Adipocyte (in vitro differentiated cells): ENCODE measurements at regions not wholly inside any gene's neighbourhood (a gene's known extent, or its start where the extent isn't known, plus 50 kb on each side); places are given as distances from the start of the nearest gene placed in this dataset.

Source experiments
- DNase-seq: peaks from one replicate; pipeline ENCODE4 v3.0.0-alpha.2; 2015; ENCODE audit warnings: low read depth
- H3K27me3 ChIP-seq: replicated peaks from 2 replicates; pipeline ENCODE4 v1.7.0; 2013; ENCODE audit warnings: mild to moderate bottlenecking, low read length, moderate library complexity; ENCODE audit not compliant: control insufficient read depth, insufficient read depth
- H3K36me3 ChIP-seq: 2 replicates; pipeline ENCODE4 v1.7.0; 2013; ENCODE audit warnings: low read length, mild to moderate bottlenecking, moderate library complexity; ENCODE audit not compliant: control insufficient read depth, insufficient read depth, severe bottlenecking
- H3K4me1 ChIP-seq: 2 replicates; pipeline ENCODE4 v1.7.0; 2013; ENCODE audit warnings: mild to moderate bottlenecking, low read length, moderate library complexity; ENCODE audit not compliant: control insufficient read depth, insufficient read depth
- H3K4me3 ChIP-seq: 2 replicates; pipeline ENCODE4 v1.7.0; 2013; ENCODE audit warnings: mild to moderate bottlenecking, low read length, moderate library complexity
- H3K9ac ChIP-seq: 2 replicates; pipeline ENCODE4 v1.7.0; 2013; ENCODE audit warnings: mild to moderate bottlenecking, low read length, moderate library complexity
- H3K9me3 ChIP-seq: 2 replicates; pipeline ENCODE4 v1.7.0; 2013; ENCODE audit warnings: mild to moderate bottlenecking, low read length, moderate library complexity; ENCODE audit not compliant: control insufficient read depth

DNA sequence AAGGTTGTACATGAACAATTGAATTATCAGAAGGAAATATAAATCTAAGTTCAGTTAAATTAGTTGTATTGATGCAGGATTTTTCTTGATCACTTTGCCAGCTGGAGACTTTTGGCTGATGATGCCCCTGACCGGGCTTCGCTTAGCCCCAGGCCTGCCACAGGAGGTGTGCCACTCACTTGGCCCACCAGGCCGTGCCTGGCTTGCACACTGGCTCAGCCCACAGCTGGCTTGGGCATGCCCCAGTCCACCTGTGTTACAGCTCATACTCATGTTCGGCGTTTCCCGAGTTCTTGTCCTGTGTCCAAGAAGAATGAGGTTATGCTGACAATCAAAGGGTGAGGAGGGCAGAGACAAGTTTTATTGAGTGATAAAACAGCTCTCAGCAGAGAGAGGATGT lies 773.9 kb upstream of the FANCL start:
- H3K4me3 ChIP-seq, result no peak overlapping the region
- DNase-seq, result no peak
- no peaks in the 10 kb centered on the region for H3K27me3 ChIP-seq
- no peak overlapping the region for H3K9ac ChIP-seq
- peaks cover 9% of the 10 kb centered on the region for H3K4me1 ChIP-seq
- no peaks in the 10 kb centered on the region for H3K36me3 ChIP-seq
- no peaks in the 10 kb centered on the region for H3K9me3 ChIP-seq

DNA sequence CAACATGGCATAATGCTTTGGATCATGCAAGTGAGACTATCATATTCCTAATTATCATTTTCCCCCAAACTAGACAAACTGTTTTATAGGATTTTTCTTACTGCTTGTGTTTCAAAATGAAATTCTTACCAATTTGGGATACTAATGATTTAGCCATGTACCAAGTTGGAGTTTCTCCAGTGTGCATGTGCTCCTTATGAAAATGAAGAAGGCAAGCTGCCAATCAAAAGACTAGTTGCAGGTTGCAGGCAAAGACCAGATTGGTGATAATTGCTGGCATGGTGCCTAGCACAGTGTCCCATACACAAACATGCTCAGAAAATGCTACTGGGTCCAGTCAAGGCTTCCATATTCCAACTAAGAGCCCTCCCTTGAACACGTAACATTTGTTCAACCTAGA lies 771.8 kb upstream of the FANCL start:
- no peak for DNase-seq
- Histone ChIP-seq H3K27me3 (no peaks in the 10 kb centered on the region), H3K36me3 (no peaks in the 10 kb centered on the region), H3K9me3 (peaks cover 7% of the 10 kb centered on the region), H3K4me3 (no peak overlapping the region), H3K9ac (no peak overlapping the region), H3K4me1 (no peaks in the 10 kb centered on the region)

DNA sequence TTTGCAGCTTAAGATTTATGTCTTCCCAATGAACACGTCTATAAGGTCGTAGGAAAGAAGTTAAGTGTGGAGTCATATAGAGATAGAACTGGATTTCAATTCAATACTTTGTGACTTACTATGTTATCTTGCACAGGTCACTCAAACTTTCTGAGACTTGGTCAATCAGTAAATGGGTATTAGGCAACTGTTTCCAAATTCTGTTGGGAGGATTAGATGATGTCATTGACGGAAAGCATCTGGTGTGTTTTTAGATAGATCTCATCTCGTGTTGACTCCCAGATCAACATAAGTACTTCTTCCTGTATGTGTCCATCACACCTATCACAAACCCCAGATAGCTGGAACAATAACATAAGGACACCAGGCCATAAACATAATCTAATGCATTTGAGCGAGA lies 771.1 kb upstream of the FANCL start:
- no peak for DNase-seq
- no peaks in the 10 kb centered on the region for H3K36me3 ChIP-seq
- no peaks in the 10 kb centered on the region for H3K4me1 ChIP-seq
- H3K9me3 ChIP-seq, result peaks cover 7% of the 10 kb centered on the region
- H3K27me3 ChIP-seq, result no peaks in the 10 kb centered on the region
- H3K4me3 ChIP-seq, result no peak overlapping the region
- no peak overlapping the region for H3K9ac ChIP-seq

GRCh38 chr2:59008950-59009349 lies 767.8 kb upstream of the FANCL start:
- Histone ChIP-seq H3K36me3 (no peaks in the 10 kb centered on the region), H3K4me1 (no peaks in the 10 kb centered on the region), H3K27me3 (no peaks in the 10 kb centered on the region), H3K9ac (no peak overlapping the region), H3K9me3 (peaks cover 7% of the 10 kb centered on the region), H3K4me3 (no peak overlapping the region)
- DNase-seq, result no peak

DNA sequence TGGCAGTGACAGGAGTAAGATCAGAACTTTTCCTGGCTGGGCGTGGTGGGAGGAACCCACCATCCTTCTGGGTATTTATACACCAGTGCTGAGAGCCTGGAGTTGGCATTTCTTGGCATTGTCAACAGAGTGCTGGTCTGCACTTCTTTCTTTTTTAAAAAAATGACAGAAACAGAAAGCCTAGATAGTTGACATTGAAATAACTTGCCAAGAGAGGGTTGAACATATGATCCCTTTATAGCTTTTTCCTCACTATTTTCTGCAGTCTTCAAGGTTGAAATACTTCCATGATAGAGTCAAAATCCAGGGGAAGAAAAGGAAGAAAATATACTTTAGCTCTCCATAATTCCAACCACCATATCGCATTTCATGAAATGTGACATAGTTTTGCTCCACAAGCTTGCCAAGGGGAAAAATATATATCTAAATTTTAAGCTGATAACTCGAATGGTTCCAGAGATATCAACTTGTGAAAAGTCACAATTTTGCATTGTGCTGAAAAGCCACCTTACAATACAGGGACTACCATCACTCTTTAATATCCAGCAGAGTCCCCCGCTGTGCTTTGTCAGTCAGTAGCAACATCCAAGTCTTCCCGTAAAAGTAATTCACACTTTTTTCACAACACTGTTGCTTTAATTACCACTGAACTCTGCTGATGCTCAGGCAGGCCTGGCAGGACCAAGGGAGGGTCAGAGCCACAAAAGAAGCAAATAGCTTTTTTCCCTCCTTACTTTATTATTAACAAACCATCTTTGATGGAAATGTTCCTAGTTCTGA lies 764.9 kb upstream of the FANCL start:
- Histone ChIP-seq H3K4me1 (no peaks in the 10 kb centered on the region), H3K27me3 (no peaks in the 10 kb centered on the region), H3K4me3 (no peak overlapping the region), H3K9ac (no peak overlapping the region), H3K9me3 (peaks cover 7% of the 10 kb centered on the region), H3K36me3 (no peaks in the 10 kb centered on the region)
- DNase-seq, result no peak

GRCh38 chr2:59004621-59005020 lies 763.5 kb upstream of the FANCL start:
- no peak for DNase-seq
- Histone ChIP-seq H3K36me3 (no peaks in the 10 kb centered on the region), H3K27me3 (no peaks in the 10 kb centered on the region), H3K4me3 (no peak overlapping the region), H3K9me3 (peaks cover 7% of the 10 kb centered on the region), H3K9ac (no peak overlapping the region), H3K4me1 (no peaks in the 10 kb centered on the region)

DNA sequence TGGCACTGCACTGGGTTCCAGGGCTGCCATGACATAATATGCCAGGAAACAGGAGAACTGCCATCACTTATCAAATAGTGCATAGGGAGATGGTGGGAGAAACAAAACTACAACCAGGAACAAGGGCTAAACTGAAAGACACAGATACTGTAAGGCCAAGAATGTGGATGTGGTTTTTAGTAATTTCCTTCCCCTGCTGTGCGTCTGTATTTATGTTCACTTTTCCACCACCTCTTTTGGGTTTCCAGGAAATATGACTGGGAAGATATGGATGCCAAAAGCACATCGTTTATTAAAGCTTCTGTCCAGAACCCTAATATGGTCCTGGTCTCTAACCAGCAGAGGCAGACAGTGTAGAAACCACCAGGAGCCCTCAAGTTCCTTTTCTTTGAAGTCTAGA lies 759.7 kb upstream of the FANCL start:
- no peak overlapping the region for H3K4me3 ChIP-seq
- no peak for DNase-seq

DNA sequence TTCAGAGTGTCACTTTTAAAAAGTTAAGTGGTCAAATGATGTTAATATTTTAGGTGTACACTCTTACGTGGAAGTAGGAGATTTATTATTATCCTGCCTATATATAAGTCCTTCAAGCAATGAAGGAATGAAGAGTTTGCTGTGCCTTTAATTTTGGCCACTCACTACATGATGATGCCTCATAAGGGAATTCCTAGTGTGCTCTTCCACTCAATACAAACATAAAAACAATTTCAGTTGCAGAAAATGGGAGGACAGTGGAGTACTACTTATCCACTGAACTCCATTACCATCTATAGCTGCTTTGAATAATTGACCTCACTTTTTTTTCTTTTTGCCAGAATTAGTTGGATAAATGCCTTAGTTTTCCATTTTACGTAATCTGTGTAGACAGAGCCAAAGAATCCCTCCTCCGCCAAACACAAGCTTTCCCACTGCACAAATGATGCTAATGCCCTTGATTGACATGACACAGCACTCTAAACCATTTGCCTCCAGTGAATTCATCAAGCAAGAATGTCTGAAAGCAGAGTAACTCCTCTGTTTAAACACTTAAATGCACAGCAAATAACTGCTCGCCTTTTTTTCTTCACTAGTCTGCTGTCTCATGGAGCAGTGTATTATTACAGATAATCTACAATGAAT lies 751.1 kb upstream of the FANCL start:
- H3K9me3 ChIP-seq, result no peaks in the 10 kb centered on the region
- no peak for DNase-seq
- no peaks in the 10 kb centered on the region for H3K4me1 ChIP-seq
- H3K36me3 ChIP-seq, result no peaks in the 10 kb centered on the region
- no peak overlapping the region for H3K4me3 ChIP-seq
- H3K9ac ChIP-seq, result no peak overlapping the region
- H3K27me3 ChIP-seq, result no peaks in the 10 kb centered on the region

More for the DNA sequence above, 759.7 kb upstream of the FANCL start:
- no peaks in the 10 kb centered on the region for H3K4me1 ChIP-seq
- no peak overlapping the region for H3K9ac ChIP-seq
- no peaks in the 10 kb centered on the region for H3K27me3 ChIP-seq
- no peaks in the 10 kb centered on the region for H3K9me3 ChIP-seq
- H3K36me3 ChIP-seq, result no peaks in the 10 kb centered on the region

DNA sequence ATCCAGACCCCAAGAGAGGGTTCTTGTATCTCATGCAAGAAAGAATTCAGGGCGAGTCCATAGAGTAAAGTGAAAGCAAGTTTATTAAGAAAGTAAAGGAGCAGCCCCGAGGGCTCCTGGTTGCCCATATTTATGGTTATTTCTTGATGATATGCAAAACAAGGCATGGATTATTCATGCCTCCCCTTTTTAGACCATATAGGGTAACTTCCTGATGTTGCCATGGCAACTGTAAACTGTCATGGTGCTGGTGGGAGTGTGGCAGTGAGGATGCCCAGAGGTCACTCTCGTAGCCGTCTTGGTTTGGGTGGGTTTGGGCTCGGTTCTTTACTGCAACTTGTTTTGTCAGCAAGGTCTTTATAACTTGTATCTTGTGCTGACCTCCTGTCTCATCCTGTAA lies 750.2 kb upstream of the FANCL start:
- Histone ChIP-seq H3K36me3 (no peaks in the 10 kb centered on the region), H3K4me3 (no peak overlapping the region), H3K27me3 (no peaks in the 10 kb centered on the region), H3K9me3 (no peaks in the 10 kb centered on the region), H3K9ac (no peak overlapping the region), H3K4me1 (no peaks in the 10 kb centered on the region)
- DNase-seq, result no peak

DNA sequence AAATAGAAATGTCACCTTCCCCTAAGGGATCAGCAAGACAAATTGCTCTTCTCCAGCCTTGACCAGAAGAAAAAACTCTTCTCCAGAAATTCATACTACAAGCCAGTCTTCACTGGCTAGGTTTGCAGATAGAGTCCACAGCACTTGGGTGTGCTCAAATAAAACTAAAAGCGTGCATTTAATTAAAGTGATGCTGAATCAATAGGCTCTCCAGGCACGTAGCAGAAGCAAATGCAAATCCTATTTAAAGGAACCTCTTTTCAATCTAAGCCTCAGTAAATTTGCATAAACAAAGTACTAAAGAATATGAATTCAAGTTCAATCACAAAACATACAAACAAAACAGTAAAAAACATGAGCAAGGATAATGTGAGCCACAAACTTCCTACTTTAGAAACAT lies 744.4 kb upstream of the FANCL start:
- no peak overlapping the region for H3K4me3 ChIP-seq
- H3K27me3 ChIP-seq, result no peaks in the 10 kb centered on the region
- no peak for DNase-seq
- no peaks in the 10 kb centered on the region for H3K4me1 ChIP-seq
- H3K9me3 ChIP-seq, result no peaks in the 10 kb centered on the region
- H3K9ac ChIP-seq, result no peak overlapping the region
- no peaks in the 10 kb centered on the region for H3K36me3 ChIP-seq

GRCh38 chr2:58984731-58985130 lies 743.6 kb upstream of the FANCL start:
- DNase-seq, result no peak
- Histone ChIP-seq H3K27me3 (no peaks in the 10 kb centered on the region), H3K9me3 (no peaks in the 10 kb centered on the region), H3K9ac (no peak overlapping the region), H3K4me3 (no peak overlapping the region), H3K4me1 (no peaks in the 10 kb centered on the region), H3K36me3 (no peaks in the 10 kb centered on the region)
